GM12864 (cell line): ENCODE measurements at regions not wholly inside any gene's neighbourhood (a gene's known extent, or its start where the extent isn't known, plus 50 kb on each side); places are given as distances from the start of the nearest gene placed in this dataset.
A peak's percentile ranks its signal among the peaks of the same experiment; 100 is the strongest.

Experiments used
- DNase-seq: peaks from one replicate; pipeline ENCODE4 v3.0.0-alpha.2; 2011; ENCODE audit warnings: low read depth
- H3K4me3 ChIP-seq: 2 replicates; pipeline ENCODE4 v1.5.1; 2011; ENCODE audit warnings: mild to moderate bottlenecking, low read depth, low read length, control low read depth
- TF ChIP-seq, protein P1 (sequence below): IDR thresholded peaks from 2 replicates; pipeline ENCODE4 v1.5.1; 2011; ENCODE audit warnings: low read depth, mild to moderate bottlenecking, moderate library complexity, low read length, control low read depth, inconsistent platforms; ENCODE audit errors: missing control alignments

DNA sequence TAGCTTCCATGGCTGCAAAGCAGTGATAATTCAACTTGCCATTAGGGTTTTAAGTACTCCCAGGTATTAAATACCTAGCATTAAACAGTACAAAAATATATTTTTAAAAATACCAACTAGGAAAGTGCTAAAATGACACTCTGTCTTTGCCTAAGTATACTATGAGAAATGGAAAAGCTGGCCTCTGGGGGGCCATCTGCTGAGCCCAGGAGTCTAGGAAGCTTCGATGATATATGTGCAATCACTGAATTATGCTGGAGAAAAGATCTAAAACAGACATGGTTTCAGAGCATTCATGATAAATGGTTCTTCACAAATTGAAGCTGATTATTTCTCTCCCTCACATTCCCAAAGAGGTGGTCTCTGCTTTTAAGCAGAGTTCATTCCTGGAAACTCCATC lies 191.8 kb downstream of the OPA1 start:
- TF ChIP-seq, protein P1, sequence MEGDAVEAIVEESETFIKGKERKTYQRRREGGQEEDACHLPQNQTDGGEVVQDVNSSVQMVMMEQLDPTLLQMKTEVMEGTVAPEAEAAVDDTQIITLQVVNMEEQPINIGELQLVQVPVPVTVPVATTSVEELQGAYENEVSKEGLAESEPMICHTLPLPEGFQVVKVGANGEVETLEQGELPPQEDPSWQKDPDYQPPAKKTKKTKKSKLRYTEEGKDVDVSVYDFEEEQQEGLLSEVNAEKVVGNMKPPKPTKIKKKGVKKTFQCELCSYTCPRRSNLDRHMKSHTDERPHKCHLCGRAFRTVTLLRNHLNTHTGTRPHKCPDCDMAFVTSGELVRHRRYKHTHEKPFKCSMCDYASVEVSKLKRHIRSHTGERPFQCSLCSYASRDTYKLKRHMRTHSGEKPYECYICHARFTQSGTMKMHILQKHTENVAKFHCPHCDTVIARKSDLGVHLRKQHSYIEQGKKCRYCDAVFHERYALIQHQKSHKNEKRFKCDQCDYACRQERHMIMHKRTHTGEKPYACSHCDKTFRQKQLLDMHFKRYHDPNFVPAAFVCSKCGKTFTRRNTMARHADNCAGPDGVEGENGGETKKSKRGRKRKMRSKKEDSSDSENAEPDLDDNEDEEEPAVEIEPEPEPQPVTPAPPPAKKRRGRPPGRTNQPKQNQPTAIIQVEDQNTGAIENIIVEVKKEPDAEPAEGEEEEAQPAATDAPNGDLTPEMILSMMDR: no peak
- DNase-seq: no peak
- no peak overlapping the region for H3K4me3 ChIP-seq

DNA sequence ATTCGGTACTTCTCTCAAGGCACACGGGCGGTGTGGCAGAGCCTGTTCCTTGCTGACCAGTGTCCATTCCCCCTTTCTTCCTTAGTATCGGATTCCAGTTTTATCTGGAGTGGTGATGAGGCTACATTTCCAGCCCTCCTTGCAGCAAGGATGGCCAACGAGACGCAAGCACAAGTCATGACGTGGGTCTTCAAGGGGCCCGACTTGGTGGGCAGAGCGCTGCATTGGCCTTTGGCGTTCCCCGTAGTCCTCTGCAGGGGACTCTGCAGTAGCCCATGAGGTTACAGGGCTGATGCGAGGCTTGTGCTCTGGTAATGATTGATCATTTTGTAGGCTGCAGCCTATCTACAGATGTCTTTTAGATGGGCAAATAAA lies 194.5 kb downstream of the OPA1 start:
- TF ChIP-seq, protein P1: no peak
- DNase-seq: no peak

DNA sequence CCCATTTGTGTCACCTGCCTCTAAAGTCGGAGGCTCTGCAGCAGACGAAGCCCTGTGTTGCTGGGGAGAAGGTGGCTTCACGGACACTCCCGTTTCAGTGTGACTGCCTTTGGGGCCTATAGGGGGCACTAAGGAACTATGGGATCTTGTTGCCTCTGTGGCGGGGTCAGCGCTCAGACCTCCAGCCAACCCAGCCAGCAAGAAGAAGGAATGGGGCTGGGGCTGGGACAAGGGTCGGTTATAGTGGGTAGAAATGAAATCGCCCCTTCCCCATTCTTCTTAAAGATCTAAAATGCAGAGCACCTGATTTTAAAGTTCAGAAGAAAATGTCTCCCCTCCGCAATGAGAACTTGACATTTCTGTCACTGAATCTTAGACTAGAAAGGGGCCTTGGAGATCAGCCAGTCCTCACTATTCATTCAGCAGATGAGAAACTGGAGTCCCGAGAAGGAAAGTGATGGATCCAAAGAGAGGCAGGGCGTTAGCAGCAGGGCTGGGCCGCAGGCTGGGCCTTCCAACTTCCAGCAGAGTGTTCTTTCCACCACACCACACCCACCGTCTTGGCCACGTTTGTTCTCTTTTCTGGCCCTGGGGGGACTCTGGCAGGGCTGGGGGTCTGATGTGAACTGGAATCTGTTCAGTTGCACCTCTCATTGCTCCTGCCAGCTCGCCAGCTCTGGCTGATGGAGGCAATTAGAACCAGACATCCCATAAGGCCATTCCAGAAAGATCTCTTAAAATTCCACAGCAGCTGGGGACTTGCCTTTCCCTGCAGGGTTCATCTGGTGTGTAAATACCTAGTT lies 195.4 kb downstream of the OPA1 start:
- TF ChIP-seq, protein P1: peak; percentile 62
- no peak overlapping the region for H3K4me3 ChIP-seq
- peak; percentile 10 for DNase-seq

More for the DNA sequence above, 194.5 kb downstream of the OPA1 start:
- H3K4me3 ChIP-seq: no peak overlapping the region

DNA sequence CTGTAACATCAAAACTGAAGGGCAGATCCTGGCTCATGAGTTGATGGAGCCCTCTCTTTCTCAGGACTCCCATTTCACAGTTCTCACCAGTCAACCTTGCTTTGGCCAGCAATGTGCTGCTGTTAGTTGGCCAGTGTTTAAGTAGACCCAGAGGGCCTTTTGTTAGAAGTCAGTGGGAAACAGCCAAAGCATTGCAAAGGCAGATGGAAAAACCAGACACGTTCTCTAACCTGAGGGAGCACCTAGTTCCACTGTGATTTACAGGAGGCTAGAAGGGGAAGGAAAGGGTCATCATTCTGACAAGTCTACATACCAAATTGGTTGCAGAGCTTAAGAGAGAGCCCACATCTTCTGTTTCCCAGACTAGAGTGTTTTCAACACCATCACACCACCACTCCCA lies 196.4 kb downstream of the OPA1 start:
- no peak overlapping the region for H3K4me3 ChIP-seq
- DNase-seq: no peak
- TF ChIP-seq, protein P1: no peak

DNA sequence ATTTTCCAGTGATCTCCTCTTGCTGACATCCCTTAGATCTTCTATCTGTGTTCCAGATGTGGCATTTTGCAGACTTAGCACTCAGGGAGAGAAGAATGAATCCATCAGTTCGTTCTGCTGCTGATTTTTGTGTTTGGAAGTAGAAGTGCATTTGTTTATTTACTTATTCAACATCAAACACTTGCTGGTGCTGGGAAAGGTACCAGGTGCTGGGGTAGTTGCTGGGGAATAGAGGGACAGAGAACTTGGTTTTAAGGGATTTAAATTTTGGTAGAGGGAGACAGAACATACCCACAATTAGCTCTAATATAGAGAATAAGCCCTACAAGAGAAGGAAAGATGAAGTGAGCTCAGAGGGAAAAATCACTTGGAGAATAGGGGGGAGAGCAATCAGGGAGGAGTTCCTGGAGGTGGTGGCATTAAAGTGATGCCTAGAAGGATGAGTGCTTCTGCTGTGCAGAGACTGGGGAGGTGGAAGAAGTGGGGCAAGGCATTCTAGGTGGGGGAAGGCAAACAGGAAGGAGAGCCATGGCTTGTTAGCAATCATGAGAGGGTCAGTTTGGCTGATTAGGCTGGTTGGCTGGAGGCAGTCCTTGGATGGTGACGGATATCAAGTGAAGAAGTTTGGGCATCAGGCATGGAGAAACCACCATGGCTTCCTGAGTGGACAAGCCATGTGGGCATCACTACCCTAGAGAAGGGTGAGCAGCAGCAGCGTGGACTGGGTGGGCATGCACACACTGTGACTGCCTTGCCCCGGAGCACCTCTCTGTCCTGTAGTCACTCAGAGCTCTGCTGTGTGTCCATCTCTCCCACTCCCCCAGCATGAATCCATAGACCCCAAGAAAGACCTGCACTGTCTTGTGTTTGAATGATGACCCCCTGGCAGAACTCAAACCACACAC lies 197.3 kb downstream of the OPA1 start:
- TF ChIP-seq, protein P1: no peak
- no peak for DNase-seq
- H3K4me3 ChIP-seq: no peak overlapping the region

DNA sequence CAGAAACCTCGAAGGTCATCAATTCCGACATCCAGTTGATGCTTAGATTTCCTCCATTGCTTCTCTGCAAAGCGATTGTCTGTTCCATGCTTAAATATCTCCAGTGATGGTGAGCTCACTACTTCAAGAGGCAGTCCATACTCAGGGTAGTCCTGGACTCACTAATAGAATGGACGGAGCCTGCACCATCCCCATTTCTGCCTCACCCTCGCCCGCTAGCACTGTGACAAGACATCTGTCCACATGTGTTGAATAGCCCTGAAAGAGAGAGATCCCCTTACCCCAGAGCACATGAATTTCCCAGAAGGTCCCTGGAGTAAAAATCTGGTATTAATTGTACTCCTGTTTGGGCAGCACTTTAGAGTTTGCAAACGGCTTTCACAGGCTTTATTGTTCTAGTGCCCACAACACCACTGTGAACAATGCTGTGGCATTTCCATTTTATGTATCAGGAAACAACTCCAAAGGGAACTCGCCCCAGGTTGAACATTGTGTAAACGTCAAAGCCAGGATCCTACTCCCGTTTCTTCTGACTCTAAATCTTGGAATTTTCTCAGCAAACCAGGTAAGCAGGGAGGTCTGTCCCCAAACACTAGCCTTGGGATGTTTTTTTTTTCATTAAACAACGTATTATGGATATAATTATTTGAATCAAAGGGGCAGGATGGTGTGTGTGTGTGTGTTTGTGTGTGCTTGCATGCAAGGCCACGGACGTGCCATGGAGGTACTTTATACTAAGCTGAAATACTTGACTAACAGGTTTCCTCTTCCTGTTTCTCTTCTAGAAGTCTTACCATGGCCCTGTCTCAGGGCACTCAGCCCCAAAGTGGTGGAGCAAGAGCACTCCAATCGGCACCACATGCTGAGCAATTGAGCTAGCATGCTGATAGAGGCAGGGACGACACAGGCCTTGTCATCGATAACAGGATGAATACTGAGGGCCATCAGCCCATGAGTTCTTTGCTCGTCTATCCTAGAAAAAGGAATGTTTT lies 198.3 kb downstream of the OPA1 start:
- no peak overlapping the region for H3K4me3 ChIP-seq
- no peak for DNase-seq
- TF ChIP-seq, protein P1: no peak
